Common myeloid progenitor, CD34-positive (primary cell): ENCODE measurements at regions not wholly inside any gene's neighbourhood (a gene's known extent, or its start where the extent isn't known, plus 50 kb on each side); places are given as distances from the start of the nearest gene placed in this dataset.

Experiments used
- CTCF ChIA-PET: fragments of 350-600 bp; sonication (Branson Sonifier 250); formaldehyde crosslinking; loops from one replicate; lab custom pipeline; 2021; ENCODE audit warnings: antibody characterized with exemption; lab: Charles Lee
- POLR2A ChIA-PET: fragments of 350-600 bp; sonication (Branson Sonifier 250); formaldehyde crosslinking; loops from one replicate; lab custom pipeline; 2021; ENCODE audit warnings: antibody characterized with exemption; lab: Charles Lee
- DNase-seq, 3 donors: peaks; one replicate each; pipeline versions ENCODE4 v3.0.0 to v3.0.0-alpha.2; 2013
- H3K27ac ChIP-seq, 2 experiments: 1 replicate in 1 of 2; 2 replicates in 1 of 2; pipeline ENCODE4 v1.7.0; 2013; ENCODE audit warnings: inconsistent platforms in 2 of 2, low read length in 2 of 2, mild to moderate bottlenecking in 2 of 2, low read depth in 1 of 2, moderate library complexity in 1 of 2; ENCODE audit not compliant: severe bottlenecking in 2 of 2, insufficient read depth in 1 of 2, poor library complexity in 1 of 2
- H3K27me3 ChIP-seq, 5 experiments: replicated peaks in 2 of 5; 1 replicate in 3 of 5; 2 replicates in 2 of 5; pipeline versions ENCODE4 v1.6.1 to v1.7.0; 2013; ENCODE audit warnings: low read length in 4 of 5, mild to moderate bottlenecking in 2 of 5, moderate library complexity in 2 of 5, inconsistent platforms in 1 of 5; ENCODE audit not compliant: insufficient read depth in 5 of 5, control insufficient read depth in 4 of 5
- H3K36me3 ChIP-seq, 4 experiments: 1 replicate in 2 of 4; 2 replicates in 2 of 4; pipeline versions ENCODE4 v1.6.1 to v1.7.0; 2013; ENCODE audit warnings: low read length in 3 of 4, control low read depth in 1 of 4, mild to moderate bottlenecking in 1 of 4; ENCODE audit not compliant: control insufficient read depth in 4 of 4, insufficient read depth in 4 of 4
- H3K4me1 ChIP-seq, 4 experiments: 1 replicate in 3 of 4; 2 replicates in 1 of 4; pipeline versions ENCODE4 v1.6.1 to v1.7.1; 2013; ENCODE audit warnings: low read length in 3 of 4, mild to moderate bottlenecking in 3 of 4, control low read depth in 1 of 4, inconsistent platforms in 1 of 4, moderate library complexity in 1 of 4; ENCODE audit not compliant: control insufficient read depth in 4 of 4, insufficient read depth in 4 of 4; ENCODE audit errors: control extremely low read depth in 1 of 4
- H3K4me3 ChIP-seq, 7 experiments: 1 replicate in 4 of 7; 2 replicates in 3 of 7; pipeline versions ENCODE4 v1.5.1 to v1.7.0; 2013; ENCODE audit warnings: mild to moderate bottlenecking in 7 of 7, low read length in 6 of 7, moderate library complexity in 6 of 7, inconsistent platforms in 2 of 7, low read depth in 2 of 7, control low read depth in 1 of 7; ENCODE audit not compliant: insufficient read depth in 4 of 7, control insufficient read depth in 1 of 7; ENCODE audit errors: extremely low read depth in 1 of 7
- H3K9me3 ChIP-seq, 5 experiments: 1 replicate in 4 of 5; 2 replicates in 1 of 5; pipeline versions ENCODE4 v1.6.1 to v1.7.1; 2013; ENCODE audit warnings: low read length in 4 of 5, mild to moderate bottlenecking in 2 of 5, inconsistent platforms in 1 of 5, low read depth in 1 of 5, moderate library complexity in 1 of 5; ENCODE audit not compliant: control insufficient read depth in 4 of 5, insufficient read depth in 2 of 5; ENCODE audit errors: control extremely low read depth in 1 of 5
- WGBS: methylation state at CpG from one replicate; pipeline ENCODE4 v1.1.5; 2013; ENCODE audit not compliant: insufficient coverage; 5-methylcytosine and 5-hydroxymethylcytosine counted together

DNA sequence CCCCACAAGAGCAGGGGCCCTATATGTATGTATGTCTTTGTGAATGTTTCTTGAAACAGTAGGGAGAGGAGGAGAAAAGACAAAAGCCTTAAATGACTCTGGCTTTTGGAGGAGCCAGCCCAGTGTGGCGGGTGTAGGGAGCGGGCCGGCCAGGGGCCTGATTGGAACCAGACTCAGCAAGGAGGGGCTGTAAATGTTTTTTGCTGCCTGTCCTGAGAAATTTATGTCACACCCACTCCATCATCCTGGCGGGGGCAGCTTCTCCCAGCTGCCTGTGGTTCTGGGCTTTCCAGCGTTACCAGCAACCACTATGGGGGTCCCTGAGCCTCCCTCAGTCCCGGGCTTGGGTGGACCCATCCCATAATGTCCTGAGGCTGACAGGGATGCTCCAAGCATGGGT is 130.8 kb downstream of the PJA1 start:
- H3K27ac ChIP-seq = no peak overlapping the region
- no peak overlapping the region for H3K4me3 ChIP-seq
- peaks cover 0 to 6% (median 0%) of the 10 kb centered on the region in 5 experiments for H3K27me3 ChIP-seq
- 88% methylated on average over 5 of the region's 6 CpGs for WGBS
- POLR2A ChIA-PET = no interaction called here
- H3K36me3 ChIP-seq = no peaks in the 10 kb centered on the region
- H3K9me3 ChIP-seq = no peaks in the 10 kb centered on the region
- no peaks in the 10 kb centered on the region for H3K4me1 ChIP-seq
- CTCF ChIA-PET = no interaction called here
- no peak for DNase-seq

- ChIA-PET CTCF (no interaction called here), POLR2A (no interaction called here)
- Histone ChIP-seq H3K9me3 (no peaks in the 10 kb centered on the region), H3K4me3 (no peak overlapping the region), H3K36me3 (no peaks in the 10 kb centered on the region), H3K4me1 (no peaks in the 10 kb centered on the region), H3K27me3 (peaks cover 0 to 6% (median 0%) of the 10 kb centered on the region in 5 experiments), H3K27ac (no peak overlapping the region)
- DNase-seq = no peak
- 84% methylated on average over 3 of the region's 6 CpGs for WGBS
These were observed 131.3 kb downstream of the PJA1 start for GRCh38 chrX:69033936-69034335.

- 100% methylated on average over 1 of the region's 1 CpG for whole genome bisulfite sequencing
- Histone ChIP-seq H3K27ac (no peak overlapping the region), H3K9me3 (no peaks in the 10 kb centered on the region), H3K4me1 (peaks cover 0 to under 1% (median 0%) of the 10 kb centered on the region in 4 experiments), H3K36me3 (no peaks in the 10 kb centered on the region), H3K27me3 (peaks cover 0 to 6% (median 0%) of the 10 kb centered on the region in 5 experiments), H3K4me3 (no peak overlapping the region)
- ChIA-PET POLR2A (no interaction called here), CTCF (interaction anchor here (1.0 kb wide), 1 partner anchor 16 kb away, joined by 3 read pairs; no protein-coding TSS in a partner anchor)
- DNase-seq = no peak
These were observed 132.7 kb downstream of the PJA1 start for GRCh38 chrX:69032601-69033000.

DNA sequence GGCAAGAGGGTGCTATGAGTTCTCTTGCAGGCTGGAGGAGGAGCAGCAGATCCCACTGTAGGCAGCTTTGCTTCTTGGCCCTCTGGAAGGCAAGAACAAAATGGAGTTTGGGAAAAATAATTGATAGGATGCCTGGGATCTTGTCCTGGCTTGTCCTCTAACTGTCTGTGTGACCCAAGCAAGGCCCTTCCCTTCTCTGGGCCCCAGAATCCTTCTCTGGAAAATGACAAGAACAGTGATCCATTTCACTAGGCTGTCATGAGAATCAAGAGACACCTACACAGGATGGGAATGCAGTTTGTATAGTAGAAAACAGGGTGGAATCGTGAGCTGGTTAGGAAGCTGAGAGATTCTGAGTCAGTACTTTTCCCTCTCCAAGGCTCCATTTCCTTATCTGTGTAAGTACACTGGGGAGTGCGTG is 133.3 kb downstream of the PJA1 start:
- Histone ChIP-seq H3K27ac (no peak overlapping the region), H3K36me3 (no peaks in the 10 kb centered on the region), H3K4me1 (peaks cover 0 to 7% (median under 1%) of the 10 kb centered on the region in 4 experiments), H3K4me3 (no peak overlapping the region), H3K27me3 (peaks cover 0 to 6% (median 0%) of the 10 kb centered on the region in 5 experiments), H3K9me3 (no peaks in the 10 kb centered on the region)
- ChIA-PET POLR2A (no interaction called here), CTCF (interaction anchor here (1.0 kb wide), 1 partner anchor 15 kb away, joined by 3 read pairs; no protein-coding TSS in a partner anchor)
- DNase-seq = no peak
- WGBS = 86% methylated on average over 2 of the region's 2 CpGs

DNA sequence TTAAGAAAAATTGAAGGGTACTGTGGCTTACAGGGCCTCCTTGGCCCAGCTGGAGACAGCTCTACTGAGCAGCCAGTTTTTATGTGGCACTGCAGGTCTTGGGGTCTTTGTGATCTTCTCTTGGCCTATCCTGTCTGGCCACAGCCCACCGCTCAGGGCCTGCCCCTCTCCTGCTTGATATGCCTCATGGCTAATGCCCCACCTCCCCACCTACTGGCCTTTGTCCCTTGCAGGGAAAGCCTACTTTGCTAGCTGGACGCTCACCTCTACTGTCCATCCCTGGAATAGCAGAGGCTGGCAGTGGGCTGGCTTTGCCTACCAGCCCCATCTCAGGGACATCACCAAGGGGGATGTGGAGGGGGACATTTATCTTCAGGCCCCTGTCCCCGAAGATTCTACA is 134.1 kb downstream of the PJA1 start:
- CTCF ChIA-PET = interaction anchor here (1.2 kb wide), 1 partner anchor 202 kb away, joined by 3 read pairs; the partner anchor contains the start of gene EFNB1
- POLR2A ChIA-PET = no interaction called here
- WGBS = 86% methylated on average over 2 of the region's 3 CpGs
- no peaks in the 10 kb centered on the region for H3K36me3 ChIP-seq
- H3K4me3 ChIP-seq = no peak overlapping the region
- peaks cover 0 to 8% (median under 1%) of the 10 kb centered on the region in 4 experiments for H3K4me1 ChIP-seq
- peaks cover 0 to 6% (median 0%) of the 10 kb centered on the region in 5 experiments for H3K27me3 ChIP-seq
- no peak overlapping the region for H3K27ac ChIP-seq
- no peak for DNase-seq
- no peaks in the 10 kb centered on the region for H3K9me3 ChIP-seq

- Histone ChIP-seq H3K4me1 (peaks cover 0 to 13% (median under 1%) of the 10 kb centered on the region in 4 experiments), H3K9me3 (peaks cover 0 to 4% (median 0%) of the 10 kb centered on the region in 5 experiments), H3K27me3 (peaks cover 0 to 3% (median 0%) of the 10 kb centered on the region in 5 experiments), H3K36me3 (no peaks in the 10 kb centered on the region), H3K27ac (no peak overlapping the region), H3K4me3 (no peak overlapping the region)
- 86% methylated on average over 7 of the region's 7 CpGs for WGBS
- CTCF ChIA-PET = interaction anchor here (0.8 kb wide), 1 partner anchor 201 kb away, joined by 3 read pairs; the partner anchor contains the start of gene EFNB1
- DNase-seq = no peak
- POLR2A ChIA-PET = no interaction called here
These were observed 135.5 kb downstream of the PJA1 start for GRCh38 chrX:69029771-69030170.

DNA sequence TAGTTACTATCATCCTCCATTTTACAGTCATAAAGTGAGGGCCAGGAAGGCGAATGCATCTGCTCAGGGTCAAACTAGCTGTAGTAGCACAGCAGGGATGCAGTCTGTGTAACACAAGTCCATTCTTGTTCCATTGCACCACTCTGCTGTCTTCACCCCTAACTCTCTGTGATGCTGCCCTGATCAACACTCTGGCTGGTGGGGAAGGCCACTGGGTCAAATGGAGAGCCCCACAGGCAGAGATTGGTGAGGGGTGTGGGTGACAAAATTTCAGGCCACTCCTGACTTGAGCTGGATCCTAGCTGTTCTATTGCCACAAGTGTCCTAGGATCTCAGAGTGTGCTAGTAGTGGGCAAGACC is 136.5 kb downstream of the PJA1 start:
- ChIA-PET POLR2A (no interaction called here), CTCF (interaction anchor here (0.8 kb wide), 1 partner anchor 200 kb away, joined by 3 read pairs; the partner anchor contains the start of gene EFNB1)
- H3K36me3 ChIP-seq = no peaks in the 10 kb centered on the region
- peaks cover 0 to under 1% (median 0%) of the 10 kb centered on the region in 5 experiments for H3K27me3 ChIP-seq
- no peak overlapping the region for H3K4me3 ChIP-seq
- H3K4me1 ChIP-seq = peaks cover 0 to 13% (median under 1%) of the 10 kb centered on the region in 4 experiments
- no peak overlapping the region for H3K27ac ChIP-seq
- WGBS = no CpG with 5 or more reads among the region's 1 CpG
- H3K9me3 ChIP-seq = peaks cover 0 to 4% (median 0%) of the 10 kb centered on the region in 5 experiments
- no peak for DNase-seq
